Duodenal mucosa (tissue), 2 donors: ENCODE measurements at regions not wholly inside any gene's neighbourhood (a gene's known extent, or its start where the extent isn't known, plus 50 kb on each side); places are given as distances from the start of the nearest gene placed in this dataset.
"Not testable (repeated sequence)": the region's sequence is repeated elsewhere in the genome, so short reads cannot be mapped to it uniquely, and the experiment has no call there.

Experiments
- H3K27ac ChIP-seq: one replicate; pipeline ENCODE4 v1.7.0; 2013; ENCODE audit warnings: low read depth, low read length
- H3K27me3 ChIP-seq, 2 donors: one replicate each; pipeline ENCODE4 v1.7.0; 2013; ENCODE audit warnings: low read length in 2 of 2, control low read depth in 1 of 2; ENCODE audit not compliant: insufficient read depth in 2 of 2, control insufficient read depth in 1 of 2
- H3K36me3 ChIP-seq, 2 donors: one replicate each; pipeline ENCODE4 v1.7.0; 2013; ENCODE audit warnings: low read length in 2 of 2, control low read depth in 1 of 2; ENCODE audit not compliant: insufficient read depth in 2 of 2, control insufficient read depth in 1 of 2
- H3K4me1 ChIP-seq, 2 donors: one replicate each; pipeline ENCODE4 v1.7.0; 2013; ENCODE audit warnings: low read length in 2 of 2, control low read depth in 1 of 2; ENCODE audit not compliant: insufficient read depth in 2 of 2, control insufficient read depth in 1 of 2
- H3K4me3 ChIP-seq, 2 donors: one replicate each; pipeline ENCODE4 v1.7.0; 2013; ENCODE audit warnings: low read length in 2 of 2, low read depth in 1 of 2
- H3K9ac ChIP-seq, 2 donors: one replicate each; pipeline ENCODE4 v1.7.0; 2013; ENCODE audit warnings: low read length in 2 of 2, low read depth in 1 of 2
- H3K9me3 ChIP-seq, 2 donors: one replicate each; pipeline ENCODE4 v1.7.0; 2013; ENCODE audit warnings: low read length in 2 of 2, control low read depth in 1 of 2; ENCODE audit not compliant: control insufficient read depth in 1 of 2

- H3K4me3 ChIP-seq, H3K27me3 ChIP-seq, H3K9me3 ChIP-seq, H3K4me1 ChIP-seq, H3K36me3 ChIP-seq, H3K9ac ChIP-seq, H3K27ac ChIP-seq: not testable (repeated sequence)
Measured at GRCh38 chr20:25844640-25845039, 148.0 kb upstream of the ZNF337 start.

GRCh38 chr20:25813511-25813910 is 116.9 kb upstream of the ZNF337 start:
- not testable (repeated sequence) for H3K36me3 ChIP-seq, H3K27me3 ChIP-seq, H3K4me3 ChIP-seq, H3K9ac ChIP-seq, H3K9me3 ChIP-seq, H3K4me1 ChIP-seq, H3K27ac ChIP-seq

GRCh38 chr20:25798174-25798993 is 101.7 kb upstream of the ZNF337 start:
- not testable (repeated sequence) for H3K27ac ChIP-seq

GRCh38 chr20:25797062-25797461 is 100.4 kb upstream of the ZNF337 start:
- not testable (repeated sequence) for H3K27me3 ChIP-seq, H3K4me3 ChIP-seq, H3K9me3 ChIP-seq, H3K36me3 ChIP-seq, H3K9ac ChIP-seq, H3K27ac ChIP-seq, H3K4me1 ChIP-seq

More at GRCh38 chr20:25798174-25798993, 101.7 kb upstream of the ZNF337 start:
- not testable (repeated sequence) for H3K4me1 ChIP-seq, H3K4me3 ChIP-seq, H3K9ac ChIP-seq, H3K36me3 ChIP-seq, H3K27me3 ChIP-seq, H3K9me3 ChIP-seq

GRCh38 chr20:25777241-25777640 is 80.6 kb upstream of the ZNF337 start:
- H3K4me1 ChIP-seq, H3K9ac ChIP-seq, H3K27me3 ChIP-seq, H3K4me3 ChIP-seq, H3K36me3 ChIP-seq, H3K27ac ChIP-seq, H3K9me3 ChIP-seq: not testable (repeated sequence)

- not testable (repeated sequence) for H3K9ac ChIP-seq, H3K36me3 ChIP-seq, H3K9me3 ChIP-seq, H3K27me3 ChIP-seq, H3K4me3 ChIP-seq, H3K4me1 ChIP-seq, H3K27ac ChIP-seq
Measured at GRCh38 chr20:25774711-25775110, 78.1 kb upstream of the ZNF337 start.

- H3K9me3 ChIP-seq, H3K9ac ChIP-seq, H3K27me3 ChIP-seq, H3K4me1 ChIP-seq, H3K36me3 ChIP-seq, H3K27ac ChIP-seq, H3K4me3 ChIP-seq: not testable (repeated sequence)
Measured at GRCh38 chr20:25774203-25774602, 77.5 kb upstream of the ZNF337 start.

- not testable (repeated sequence) for H3K4me1 ChIP-seq, H3K27me3 ChIP-seq, H3K4me3 ChIP-seq, H3K27ac ChIP-seq, H3K9me3 ChIP-seq, H3K9ac ChIP-seq, H3K36me3 ChIP-seq
Measured at GRCh38 chr20:25772437-25772836, 75.8 kb upstream of the ZNF337 start.

GRCh38 chr20:25771818-25772217 is 75.2 kb upstream of the ZNF337 start:
- H3K27me3 ChIP-seq, H3K9me3 ChIP-seq, H3K36me3 ChIP-seq, H3K4me1 ChIP-seq, H3K27ac ChIP-seq, H3K9ac ChIP-seq, H3K4me3 ChIP-seq: not testable (repeated sequence)

- no peaks in the 10 kb centered on the region for H3K9me3 ChIP-seq
- no peaks in the 10 kb centered on the region for H3K4me1 ChIP-seq
- H3K36me3 ChIP-seq: no peaks in the 10 kb centered on the region
- H3K27ac ChIP-seq: no peak overlapping the region
- H3K9ac ChIP-seq: no peak overlapping the region
- no peaks in the 10 kb centered on the region for H3K27me3 ChIP-seq
- no peak overlapping the region for H3K4me3 ChIP-seq
Measured at GRCh38 chr20:25761596-25761995, 64.9 kb upstream of the ZNF337 start.

- not testable (repeated sequence) for H3K9ac ChIP-seq, H3K27me3 ChIP-seq, H3K36me3 ChIP-seq, H3K27ac ChIP-seq, H3K4me3 ChIP-seq, H3K9me3 ChIP-seq, H3K4me1 ChIP-seq
Measured at GRCh38 chr20:25761046-25761445, 64.4 kb upstream of the ZNF337 start.
